ENCODE measurements at regions not wholly inside any gene's neighbourhood (a gene's known extent, or its start where the extent isn't known, plus 50 kb on each side); places are given as distances from the start of the nearest gene placed in this dataset.
A peak's percentile ranks its signal among the peaks of the same experiment; 100 is the strongest.
"Not testable (repeated sequence)": the region's sequence is repeated elsewhere in the genome, so short reads cannot be mapped to it uniquely, and the experiment has no call there.

DNA sequence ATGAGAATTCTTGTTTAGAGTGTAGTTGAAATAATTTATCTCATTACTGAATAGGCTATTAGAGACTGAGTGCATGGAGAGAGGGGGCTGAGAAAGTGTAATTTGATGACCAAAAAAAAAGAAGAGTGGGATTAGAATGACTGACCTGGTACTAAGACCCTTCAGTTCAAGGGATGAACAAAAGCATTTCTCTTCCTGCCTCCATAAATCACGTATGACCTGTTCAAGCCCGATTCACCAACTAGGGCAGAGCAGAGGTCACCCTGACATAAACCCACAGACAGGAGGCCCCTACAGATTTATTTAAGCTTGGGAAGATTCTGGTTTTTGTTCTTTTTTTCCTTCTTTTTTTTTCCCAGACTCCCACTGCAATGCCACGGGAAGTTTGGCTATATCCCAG, 123.7 kb upstream of the COP1 start:
- TF ChIP-seq, protein P1, sequence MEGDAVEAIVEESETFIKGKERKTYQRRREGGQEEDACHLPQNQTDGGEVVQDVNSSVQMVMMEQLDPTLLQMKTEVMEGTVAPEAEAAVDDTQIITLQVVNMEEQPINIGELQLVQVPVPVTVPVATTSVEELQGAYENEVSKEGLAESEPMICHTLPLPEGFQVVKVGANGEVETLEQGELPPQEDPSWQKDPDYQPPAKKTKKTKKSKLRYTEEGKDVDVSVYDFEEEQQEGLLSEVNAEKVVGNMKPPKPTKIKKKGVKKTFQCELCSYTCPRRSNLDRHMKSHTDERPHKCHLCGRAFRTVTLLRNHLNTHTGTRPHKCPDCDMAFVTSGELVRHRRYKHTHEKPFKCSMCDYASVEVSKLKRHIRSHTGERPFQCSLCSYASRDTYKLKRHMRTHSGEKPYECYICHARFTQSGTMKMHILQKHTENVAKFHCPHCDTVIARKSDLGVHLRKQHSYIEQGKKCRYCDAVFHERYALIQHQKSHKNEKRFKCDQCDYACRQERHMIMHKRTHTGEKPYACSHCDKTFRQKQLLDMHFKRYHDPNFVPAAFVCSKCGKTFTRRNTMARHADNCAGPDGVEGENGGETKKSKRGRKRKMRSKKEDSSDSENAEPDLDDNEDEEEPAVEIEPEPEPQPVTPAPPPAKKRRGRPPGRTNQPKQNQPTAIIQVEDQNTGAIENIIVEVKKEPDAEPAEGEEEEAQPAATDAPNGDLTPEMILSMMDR (IDR thresholded peaks at IDR 0.05), result no peak
- no peaks in the 10 kb centered on the region for H3K9me3 ChIP-seq
- no peaks in the 10 kb centered on the region for H3K36me3 ChIP-seq
- ATAC-seq (no peak), DNase-seq (peak in 1 of 4 donors; percentile 16)
- H3K4me3 ChIP-seq, result no peak overlapping the region
- H3K27me3 ChIP-seq, result no peaks in the 10 kb centered on the region
- no peak overlapping the region for H3K27ac ChIP-seq
- intact Hi-C loops (cut with DNase I), result no loop called here
- no peaks in the 10 kb centered on the region for H3K4me1 ChIP-seq

DNA sequence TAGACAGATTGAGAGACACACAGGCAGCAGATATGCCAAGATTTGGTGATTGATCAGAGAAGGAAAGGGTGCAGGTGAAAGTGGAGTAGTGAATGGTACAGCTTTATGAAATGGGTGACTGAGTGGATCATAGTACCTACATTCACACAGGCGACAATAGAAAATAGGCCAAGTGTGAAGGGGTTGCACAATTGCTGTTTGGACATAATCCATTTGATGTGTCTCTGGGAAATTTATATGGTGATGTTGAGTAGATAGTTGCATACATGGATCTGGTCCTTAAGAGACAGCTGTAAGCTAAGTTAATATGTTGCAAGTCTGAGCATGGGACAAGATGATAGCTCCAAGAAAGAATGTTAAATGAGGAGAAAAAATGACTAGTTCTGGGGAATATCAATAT, 118.6 kb upstream of the COP1 start:
- Histone ChIP-seq H3K4me1 (no peaks in the 10 kb centered on the region), H3K4me3 (no peak overlapping the region), H3K27ac (no peak overlapping the region), H3K27me3 (no peaks in the 10 kb centered on the region), H3K36me3 (no peaks in the 10 kb centered on the region), H3K9me3 (no peaks in the 10 kb centered on the region)
- intact Hi-C loops (cut with DNase I), result no loop called here
- DNase-seq (no peak), ATAC-seq (no peak)
- TF ChIP-seq, protein P1 (IDR thresholded peaks at IDR 0.05), result no peak

DNA sequence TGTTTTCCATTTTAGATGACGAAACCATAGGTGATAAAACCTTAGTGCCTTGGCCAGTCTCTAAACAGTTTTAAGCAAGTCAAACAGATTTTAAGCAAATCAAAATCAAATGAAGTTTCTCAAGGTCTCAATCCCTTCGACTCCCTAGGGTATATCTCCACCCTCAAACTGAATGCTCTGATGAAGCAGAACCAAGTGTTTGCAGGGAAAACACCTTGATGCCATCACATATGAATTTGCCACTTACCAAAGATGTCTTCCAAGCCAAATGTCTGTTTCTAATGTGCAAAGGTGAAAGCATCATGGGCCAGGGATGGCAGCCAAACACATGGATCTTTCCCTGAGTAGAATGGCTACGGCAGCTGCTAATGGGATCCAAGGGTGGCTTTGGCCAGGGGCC, 116.4 kb upstream of the COP1 start:
- DNase-seq, result no peak
- TF ChIP-seq, protein P1 (IDR thresholded peaks at IDR 0.05), result no peak
- no peak overlapping the region for H3K4me3 ChIP-seq
- H3K4me1 ChIP-seq, result no peaks in the 10 kb centered on the region
- intact Hi-C loops (cut with DNase I), result no loop called here
- no peaks in the 10 kb centered on the region for H3K27me3 ChIP-seq
- H3K9me3 ChIP-seq, result no peaks in the 10 kb centered on the region
- H3K36me3 ChIP-seq, result no peaks in the 10 kb centered on the region
- no peak for ATAC-seq
- no peak overlapping the region for H3K27ac ChIP-seq

DNA sequence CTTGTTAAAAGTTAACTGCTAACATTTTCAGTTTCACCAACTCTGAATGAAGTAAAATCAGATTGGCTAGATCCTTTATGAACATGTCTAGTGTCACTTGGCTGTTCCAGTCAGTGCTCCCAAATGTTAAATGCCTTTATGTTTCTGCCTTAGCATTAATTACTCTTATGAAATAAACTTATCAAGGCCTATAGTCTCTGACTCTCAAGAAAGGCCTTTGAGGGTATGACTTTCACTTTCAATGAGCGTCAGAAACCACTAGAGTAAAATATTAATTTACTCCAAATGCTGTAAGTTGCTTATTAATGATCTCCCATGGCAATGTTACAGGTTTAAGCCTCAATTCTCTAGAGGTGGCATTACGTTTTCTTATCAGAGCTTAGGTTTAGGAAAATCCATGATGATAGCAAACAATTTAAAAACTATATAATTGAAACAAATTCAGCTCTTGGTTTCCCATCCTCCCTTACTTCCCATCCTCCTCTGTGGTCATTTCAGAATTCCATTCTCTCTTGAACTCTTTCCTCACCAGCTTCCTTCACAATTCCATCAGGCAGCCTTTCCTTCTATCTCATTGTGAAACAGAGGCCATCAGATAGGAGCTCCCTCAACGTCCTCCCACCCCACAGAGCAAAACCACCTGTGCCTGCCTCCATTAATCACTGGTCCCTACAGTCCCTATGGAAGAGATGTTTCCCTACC, 108.6 kb upstream of the COP1 start:
- H3K36me3 ChIP-seq, result no peaks in the 10 kb centered on the region
- peaks cover 0 to 15% of the 10 kb centered on the region in 2 donors for H3K9me3 ChIP-seq
- no peaks in the 10 kb centered on the region for H3K27me3 ChIP-seq
- TF ChIP-seq, protein P1 (IDR thresholded peaks at IDR 0.05), result no peak
- ATAC-seq (no peak), DNase-seq (no peak)
- H3K4me1 ChIP-seq, result no peaks in the 10 kb centered on the region
- intact Hi-C loops (cut with DNase I), result no loop called here
- H3K4me3 ChIP-seq, result no peak overlapping the region
- H3K27ac ChIP-seq, result no peak overlapping the region

DNA sequence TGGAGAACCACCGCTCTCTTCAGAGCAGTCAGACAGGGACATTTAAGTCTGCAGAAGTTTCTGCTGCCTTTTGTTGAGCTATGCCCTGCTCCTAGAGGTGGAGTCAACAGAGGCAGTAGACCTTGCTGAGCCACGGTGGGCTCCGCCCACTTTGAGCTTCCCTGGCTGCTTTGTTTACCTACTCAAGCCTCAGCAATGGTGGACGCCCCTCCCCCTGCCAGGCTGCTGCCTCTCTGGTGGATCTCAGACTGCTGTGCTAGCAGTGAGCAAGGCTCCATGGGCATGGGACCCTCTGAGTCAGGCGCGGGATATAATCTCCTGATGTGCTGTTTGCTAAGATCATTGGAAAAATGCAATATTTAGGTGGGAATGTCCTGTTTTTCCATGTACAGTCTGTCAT, 89.5 kb upstream of the COP1 start:
- H3K27ac ChIP-seq; intact Hi-C loops (cut with DNase I); H3K27me3 ChIP-seq; H3K4me1 ChIP-seq; H3K4me3 ChIP-seq; ATAC-seq; H3K36me3 ChIP-seq: not testable (repeated sequence)
- peak in 1 of 4 donors; percentile 46 for DNase-seq
- peaks cover 0 to 44% of the 10 kb centered on the region in 2 donors for H3K9me3 ChIP-seq

DNA sequence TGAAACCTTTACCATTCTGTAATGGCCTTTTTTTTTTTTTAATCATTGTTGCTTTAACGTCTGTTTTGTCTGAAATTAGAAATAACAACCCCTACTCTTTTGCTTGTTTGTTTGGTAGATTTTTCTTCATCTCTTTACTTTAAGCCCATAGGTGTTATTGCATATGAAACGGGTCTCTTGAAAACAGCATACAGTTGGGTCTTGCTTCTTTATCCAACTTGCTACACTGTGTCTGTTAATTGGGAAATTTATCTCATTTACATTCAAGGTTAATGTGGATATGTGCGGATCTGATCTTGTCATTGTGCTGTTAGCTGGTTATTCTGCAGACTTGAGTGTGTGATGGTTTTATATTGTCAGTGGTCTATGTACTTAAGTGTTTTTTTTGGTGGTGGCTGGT, 78.9 kb upstream of the COP1 start:
- Histone ChIP-seq H3K36me3 (no peaks in the 10 kb centered on the region), H3K9me3 (peaks cover 0 to 34% of the 10 kb centered on the region in 2 donors), H3K4me3 (no peak overlapping the region), H3K4me1 (no peaks in the 10 kb centered on the region), H3K27me3 (no peaks in the 10 kb centered on the region), H3K27ac (no peak overlapping the region)
- TF ChIP-seq, protein P1 (IDR thresholded peaks at IDR 0.05), result no peak
- ATAC-seq (no peak), DNase-seq (no peak)
- intact Hi-C loops (cut with DNase I), result no loop called here

Measured in left lung (tissue), 4 donors.